ENCODE measurements at regions not wholly inside any gene's neighbourhood (a gene's known extent, or its start where the extent isn't known, plus 50 kb on each side); places are given as distances from the start of the nearest gene placed in this dataset.

DNA sequence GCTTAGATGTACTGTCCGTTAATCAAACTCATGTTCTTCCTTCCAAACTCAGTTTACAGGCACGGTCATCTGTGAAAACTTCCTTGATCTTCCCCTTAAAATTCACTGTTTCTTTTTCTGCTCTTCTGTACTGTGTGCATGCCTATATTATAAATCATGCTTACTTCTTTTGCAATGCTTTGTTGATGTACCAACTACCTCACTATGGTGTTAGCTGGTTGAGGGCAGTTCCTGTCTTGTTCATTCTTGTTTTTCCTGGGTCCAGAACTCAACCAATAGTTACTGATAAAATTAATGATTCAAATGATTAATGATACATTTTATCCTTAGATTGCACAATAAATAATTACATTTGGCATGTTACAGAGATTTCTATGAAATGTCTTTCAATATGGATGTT is 163.8 kb downstream of the CHRM3 start:
- in situ Hi-C loops (cut with HindIII; ENCODE audit: low pct_unique_long_range_greater_than_20kb, low sequenced_read_pairs): no loop called here

DNA sequence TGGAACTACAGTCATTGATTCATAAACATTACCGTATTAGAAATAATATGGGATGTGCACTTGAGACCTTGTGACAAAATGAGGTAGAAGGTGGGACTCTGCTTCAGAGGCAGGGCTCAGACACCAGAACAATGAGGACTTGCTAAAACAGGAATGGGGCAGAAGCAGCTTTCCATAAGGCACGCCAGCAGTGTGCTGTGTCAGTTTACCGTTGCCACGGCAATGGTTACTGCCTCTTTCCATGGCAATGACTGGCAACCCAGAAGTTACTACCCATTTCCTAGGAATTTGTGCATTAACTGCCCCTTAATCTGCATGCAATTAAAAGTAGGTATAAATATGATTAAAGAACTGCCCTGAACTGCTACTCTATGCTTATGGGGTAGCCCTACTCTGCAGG is 169.0 kb downstream of the CHRM3 start:
- H3K27ac ChIP-seq (ENCODE audit: low read length): no peak overlapping the region
- no peak for ATAC-seq
- H3K4me3 ChIP-seq (ENCODE audit: low read depth in 2 of 2, low read length in 2 of 2): no peak overlapping the region
- ChIA-PET CTCF (no interaction called here), POLR2A (no interaction called here)
- no peaks in the 10 kb centered on the region for H3K27me3 ChIP-seq (ENCODE audit: control insufficient read depth, insufficient read depth, low read length)
- in situ Hi-C loops (cut with HindIII; ENCODE audit: low pct_unique_long_range_greater_than_20kb, low sequenced_read_pairs): no loop called here
- intact Hi-C loops (cut with micrococcal nuclease; ENCODE audit: unreplicated experiment): no loop called here
- H3K36me3 ChIP-seq (ENCODE audit: control insufficient read depth, insufficient read depth, low read length): no peaks in the 10 kb centered on the region
- TF ChIP-seq POLR2AphosphoS5 (IDR thresholded peaks at IDR 0.05; ENCODE audit: low read depth, low read length) (no peak), SIN3A (IDR thresholded peaks at IDR 0.05; ENCODE audit: borderline replicate concordance, insufficient read depth, low read depth, low read length) (no peak), TCF7L2 (IDR thresholded peaks at IDR 0.05; ENCODE audit: low read depth, low read length) (no peak)
- TF ChIP-seq, protein P1, sequence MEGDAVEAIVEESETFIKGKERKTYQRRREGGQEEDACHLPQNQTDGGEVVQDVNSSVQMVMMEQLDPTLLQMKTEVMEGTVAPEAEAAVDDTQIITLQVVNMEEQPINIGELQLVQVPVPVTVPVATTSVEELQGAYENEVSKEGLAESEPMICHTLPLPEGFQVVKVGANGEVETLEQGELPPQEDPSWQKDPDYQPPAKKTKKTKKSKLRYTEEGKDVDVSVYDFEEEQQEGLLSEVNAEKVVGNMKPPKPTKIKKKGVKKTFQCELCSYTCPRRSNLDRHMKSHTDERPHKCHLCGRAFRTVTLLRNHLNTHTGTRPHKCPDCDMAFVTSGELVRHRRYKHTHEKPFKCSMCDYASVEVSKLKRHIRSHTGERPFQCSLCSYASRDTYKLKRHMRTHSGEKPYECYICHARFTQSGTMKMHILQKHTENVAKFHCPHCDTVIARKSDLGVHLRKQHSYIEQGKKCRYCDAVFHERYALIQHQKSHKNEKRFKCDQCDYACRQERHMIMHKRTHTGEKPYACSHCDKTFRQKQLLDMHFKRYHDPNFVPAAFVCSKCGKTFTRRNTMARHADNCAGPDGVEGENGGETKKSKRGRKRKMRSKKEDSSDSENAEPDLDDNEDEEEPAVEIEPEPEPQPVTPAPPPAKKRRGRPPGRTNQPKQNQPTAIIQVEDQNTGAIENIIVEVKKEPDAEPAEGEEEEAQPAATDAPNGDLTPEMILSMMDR (IDR thresholded peaks at IDR 0.05): no peak
- TF ChIP-seq, protein P2, sequence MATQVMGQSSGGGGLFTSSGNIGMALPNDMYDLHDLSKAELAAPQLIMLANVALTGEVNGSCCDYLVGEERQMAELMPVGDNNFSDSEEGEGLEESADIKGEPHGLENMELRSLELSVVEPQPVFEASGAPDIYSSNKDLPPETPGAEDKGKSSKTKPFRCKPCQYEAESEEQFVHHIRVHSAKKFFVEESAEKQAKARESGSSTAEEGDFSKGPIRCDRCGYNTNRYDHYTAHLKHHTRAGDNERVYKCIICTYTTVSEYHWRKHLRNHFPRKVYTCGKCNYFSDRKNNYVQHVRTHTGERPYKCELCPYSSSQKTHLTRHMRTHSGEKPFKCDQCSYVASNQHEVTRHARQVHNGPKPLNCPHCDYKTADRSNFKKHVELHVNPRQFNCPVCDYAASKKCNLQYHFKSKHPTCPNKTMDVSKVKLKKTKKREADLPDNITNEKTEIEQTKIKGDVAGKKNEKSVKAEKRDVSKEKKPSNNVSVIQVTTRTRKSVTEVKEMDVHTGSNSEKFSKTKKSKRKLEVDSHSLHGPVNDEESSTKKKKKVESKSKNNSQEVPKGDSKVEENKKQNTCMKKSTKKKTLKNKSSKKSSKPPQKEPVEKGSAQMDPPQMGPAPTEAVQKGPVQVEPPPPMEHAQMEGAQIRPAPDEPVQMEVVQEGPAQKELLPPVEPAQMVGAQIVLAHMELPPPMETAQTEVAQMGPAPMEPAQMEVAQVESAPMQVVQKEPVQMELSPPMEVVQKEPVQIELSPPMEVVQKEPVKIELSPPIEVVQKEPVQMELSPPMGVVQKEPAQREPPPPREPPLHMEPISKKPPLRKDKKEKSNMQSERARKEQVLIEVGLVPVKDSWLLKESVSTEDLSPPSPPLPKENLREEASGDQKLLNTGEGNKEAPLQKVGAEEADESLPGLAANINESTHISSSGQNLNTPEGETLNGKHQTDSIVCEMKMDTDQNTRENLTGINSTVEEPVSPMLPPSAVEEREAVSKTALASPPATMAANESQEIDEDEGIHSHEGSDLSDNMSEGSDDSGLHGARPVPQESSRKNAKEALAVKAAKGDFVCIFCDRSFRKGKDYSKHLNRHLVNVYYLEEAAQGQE (IDR thresholded peaks at IDR 0.05; ENCODE audit: insufficient read depth in 1 of 2, low read depth in 2 of 2, low read length in 1 of 2): no peak
- H3K4me1 ChIP-seq (ENCODE audit: control insufficient read depth, insufficient read depth, low read length): no peaks in the 10 kb centered on the region
- no peaks in the 10 kb centered on the region for H3K9me3 ChIP-seq (ENCODE audit: control insufficient read depth, insufficient read depth, low read depth, low read length)
- no peak for DNase-seq (ENCODE audit: low read depth, low spot score)
- no TSS peak for BruUV-seq (replicated peaks)

More for the DNA sequence above, 163.8 kb downstream of the CHRM3 start:
- intact Hi-C loops (cut with micrococcal nuclease; ENCODE audit: unreplicated experiment): no loop called here
- H3K4me1 ChIP-seq (ENCODE audit: control insufficient read depth, insufficient read depth, low read length): no peaks in the 10 kb centered on the region
- CTCF ChIA-PET: no interaction called here
- H3K9me3 ChIP-seq (ENCODE audit: control insufficient read depth, insufficient read depth, low read depth, low read length): no peaks in the 10 kb centered on the region
- ATAC-seq: no peak
- TF ChIP-seq, protein P1 (IDR thresholded peaks at IDR 0.05): no peak
- no peak for TF ChIP-seq SIN3A (IDR thresholded peaks at IDR 0.05; ENCODE audit: borderline replicate concordance, insufficient read depth, low read depth, low read length)
- no peak for TF ChIP-seq TCF7L2 (IDR thresholded peaks at IDR 0.05; ENCODE audit: low read depth, low read length)
- TF ChIP-seq POLR2AphosphoS5 (IDR thresholded peaks at IDR 0.05; ENCODE audit: low read depth, low read length): no peak
- no peak overlapping the region for H3K27ac ChIP-seq (ENCODE audit: low read length)
- H3K27me3 ChIP-seq (ENCODE audit: control insufficient read depth, insufficient read depth, low read length): no peaks in the 10 kb centered on the region
- DNase-seq (ENCODE audit: low read depth, low spot score): no peak
- POLR2A ChIA-PET: no interaction called here
- no peaks in the 10 kb centered on the region for H3K36me3 ChIP-seq (ENCODE audit: control insufficient read depth, insufficient read depth, low read length)
- BruUV-seq (replicated peaks): no TSS peak
- H3K4me3 ChIP-seq (ENCODE audit: low read depth in 2 of 2, low read length in 2 of 2): no peak overlapping the region
